Gastroesophageal sphincter (tissue), 3 donors: ENCODE measurements at regions not wholly inside any gene's neighbourhood (a gene's known extent, or its start where the extent isn't known, plus 50 kb on each side); places are given as distances from the start of the nearest gene placed in this dataset.

Source experiments
- EP300 ChIP-seq: sonication (generic); formaldehyde crosslinking; IDR thresholded peaks from one replicate; pipeline ENCODE4 v1.6.1; 2017; ENCODE audit warnings: antibody characterized with exemption, mild to moderate bottlenecking
- POLR2A ChIP-seq, 2 donors: fragments of 450-650 bp; IDR thresholded peaks; one replicate each; pipeline ENCODE4 v1.6.1; 2017; ENCODE audit warnings: antibody characterized with exemption in 2 of 2, mild to moderate bottlenecking in 2 of 2, moderate library complexity in 1 of 2
- TF ChIP-seq, protein P1 (sequence below), 4 experiments: fragments of 200-600 bp in 2 of 4; fragments of 450-650 bp in 2 of 4; sonication (generic) in 1 of 4; IDR thresholded peaks; one replicate each; pipeline ENCODE4 v1.5.1; 2017 to 2019; ENCODE audit warnings: antibody characterized with exemption in 4 of 4, mild to moderate bottlenecking in 2 of 4, moderate library complexity in 2 of 4

DNA sequence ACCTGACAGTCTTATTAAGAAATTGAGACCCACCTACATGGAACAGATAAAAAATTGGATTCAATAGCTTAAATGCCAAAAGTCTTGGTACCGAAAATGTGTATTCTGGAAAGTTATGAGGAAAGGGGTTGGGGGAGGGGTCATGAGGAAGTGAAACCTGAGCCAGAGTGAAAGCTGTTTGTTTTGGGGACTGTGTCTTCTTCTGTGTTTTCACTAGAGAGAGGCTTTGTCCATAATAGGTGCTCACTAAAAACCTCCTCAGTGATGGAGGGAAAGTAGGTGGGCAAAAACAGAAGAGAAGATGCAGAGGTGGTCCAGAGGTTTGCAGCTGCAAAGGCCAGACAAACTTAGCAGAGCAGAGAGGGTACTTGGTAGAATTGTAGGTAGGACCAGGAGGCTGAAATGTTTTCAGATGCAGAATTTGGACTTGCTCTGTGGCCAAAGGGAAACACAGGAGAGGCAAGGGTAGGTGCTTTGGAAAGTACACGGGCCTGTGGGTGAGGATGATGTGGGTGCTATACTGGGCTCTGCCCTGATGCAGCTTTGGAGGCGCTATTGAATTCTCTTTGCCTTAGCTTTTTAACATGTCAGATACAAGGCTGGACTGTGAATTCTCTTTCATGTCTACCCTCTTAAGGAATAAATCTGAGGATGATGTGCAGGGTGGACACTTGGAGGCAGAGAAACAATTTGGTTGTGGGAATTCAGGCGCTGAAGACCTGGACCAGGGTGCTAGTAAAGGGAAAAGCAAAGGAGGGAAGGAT is 254.6 kb downstream of the PTEN start:
- TF ChIP-seq EP300 (no peak), POLR2A (IDR thresholded peaks at IDR 0.05) (no peak)
- TF ChIP-seq, protein P1, sequence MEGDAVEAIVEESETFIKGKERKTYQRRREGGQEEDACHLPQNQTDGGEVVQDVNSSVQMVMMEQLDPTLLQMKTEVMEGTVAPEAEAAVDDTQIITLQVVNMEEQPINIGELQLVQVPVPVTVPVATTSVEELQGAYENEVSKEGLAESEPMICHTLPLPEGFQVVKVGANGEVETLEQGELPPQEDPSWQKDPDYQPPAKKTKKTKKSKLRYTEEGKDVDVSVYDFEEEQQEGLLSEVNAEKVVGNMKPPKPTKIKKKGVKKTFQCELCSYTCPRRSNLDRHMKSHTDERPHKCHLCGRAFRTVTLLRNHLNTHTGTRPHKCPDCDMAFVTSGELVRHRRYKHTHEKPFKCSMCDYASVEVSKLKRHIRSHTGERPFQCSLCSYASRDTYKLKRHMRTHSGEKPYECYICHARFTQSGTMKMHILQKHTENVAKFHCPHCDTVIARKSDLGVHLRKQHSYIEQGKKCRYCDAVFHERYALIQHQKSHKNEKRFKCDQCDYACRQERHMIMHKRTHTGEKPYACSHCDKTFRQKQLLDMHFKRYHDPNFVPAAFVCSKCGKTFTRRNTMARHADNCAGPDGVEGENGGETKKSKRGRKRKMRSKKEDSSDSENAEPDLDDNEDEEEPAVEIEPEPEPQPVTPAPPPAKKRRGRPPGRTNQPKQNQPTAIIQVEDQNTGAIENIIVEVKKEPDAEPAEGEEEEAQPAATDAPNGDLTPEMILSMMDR (IDR thresholded peaks at IDR 0.05) = no peak
